Fibroblast of lung (primary cell): ENCODE measurements at regions not wholly inside any gene's neighbourhood (a gene's known extent, or its start where the extent isn't known, plus 50 kb on each side); places are given as distances from the start of the nearest gene placed in this dataset.

ENCODE experiments used
- CTCF ChIP-seq, 2 donors: IDR thresholded peaks in 1 of 2; conservative IDR thresholded peaks in 1 of 2; 1 replicate in 1 of 2; 2 replicates in 1 of 2; pipeline ENCODE4 v1.5.1; 2011 to 2012; ENCODE audit warnings: low read length in 2 of 2, control low read depth in 1 of 2, inconsistent platforms in 1 of 2, low read depth in 1 of 2, mild to moderate bottlenecking in 1 of 2
- EZH2 ChIP-seq: IDR thresholded peaks from 2 replicates; pipeline ENCODE4 v1.5.1; 2012; ENCODE audit warnings: low read length, control low read depth, mild to moderate bottlenecking; ENCODE audit errors: missing control alignments

DNA sequence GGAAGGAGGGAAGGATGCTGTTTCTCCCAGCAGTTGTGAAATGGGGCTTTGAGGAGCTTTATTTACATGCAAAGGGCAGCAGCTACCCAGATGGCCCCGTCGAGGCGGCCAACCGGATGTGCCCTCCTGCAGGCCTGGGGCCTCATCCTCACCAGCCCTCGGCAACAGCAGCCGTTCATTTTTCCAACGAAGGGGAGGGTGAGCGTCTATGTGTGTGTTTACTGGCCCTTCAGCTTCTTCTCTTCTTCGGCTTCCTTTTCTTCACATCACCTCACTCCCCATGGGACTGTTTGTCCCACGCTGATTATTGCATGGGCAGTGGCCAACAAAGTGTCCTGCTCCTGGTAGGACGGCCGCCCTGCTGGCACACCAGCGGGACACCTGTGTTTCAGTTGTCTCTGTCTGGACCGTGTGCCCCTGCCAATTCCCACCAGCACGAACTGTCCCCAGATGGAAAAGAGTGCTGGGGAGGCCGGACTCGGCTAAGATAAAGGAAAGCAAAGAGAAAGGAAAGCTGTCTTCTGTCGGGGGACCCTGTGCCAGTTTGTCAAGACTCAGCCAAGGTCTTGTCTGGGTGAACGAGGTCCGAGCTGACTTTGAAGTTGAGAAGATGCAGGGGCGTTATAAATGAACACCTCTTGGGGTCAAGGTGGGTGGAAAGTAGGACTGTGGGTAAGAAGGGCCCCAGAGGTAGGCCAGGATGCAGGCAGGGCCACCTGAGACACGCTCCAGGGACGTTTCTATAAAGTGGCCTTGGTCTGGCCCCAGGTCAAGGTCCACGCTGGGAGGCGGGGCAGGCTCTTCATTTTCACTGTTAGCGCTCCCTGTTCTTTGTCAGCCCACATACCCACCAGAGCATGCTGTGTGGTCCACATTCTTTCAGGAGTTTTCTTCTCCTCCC lies 57.0 kb downstream of the FAM50B start:
- no peak for TF ChIP-seq CTCF (conservative IDR thresholded peaks at IDR 0.05 in 1 of 2, IDR thresholded peaks at IDR 0.05 in 1 of 2; ENCODE audit: low read depth in 1 of 2, low read length in 2 of 2)
- TF ChIP-seq EZH2 = no peak
